ENCODE measurements at regions not wholly inside any gene's neighbourhood (a gene's known extent, or its start where the extent isn't known, plus 50 kb on each side); places are given as distances from the start of the nearest gene placed in this dataset.
"Not testable (repeated sequence)": the region's sequence is repeated elsewhere in the genome, so short reads cannot be mapped to it uniquely, and the experiment has no call there.

DNA sequence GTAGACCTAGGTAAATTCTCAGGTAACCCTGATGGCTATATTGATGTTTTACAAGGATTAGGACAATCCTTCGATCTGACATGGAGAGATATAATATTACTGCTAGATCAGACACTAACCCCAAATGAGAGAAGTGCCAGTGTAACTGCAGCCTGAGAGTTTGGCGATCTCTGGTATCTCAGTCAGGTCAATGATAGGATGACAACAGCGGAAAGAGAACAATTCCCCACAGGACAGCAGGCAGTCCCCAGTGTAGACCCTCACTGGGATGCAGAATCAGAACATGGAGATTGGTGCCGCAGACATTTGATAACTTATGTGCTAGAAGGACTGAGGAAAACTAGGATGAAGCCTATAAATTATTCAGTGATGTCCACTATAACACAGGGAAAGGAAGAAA lies 228.4 kb upstream of the CWC22 start:
- H3K4ac ChIP-seq (ENCODE audit: low read depth, low read length); H3K27me3 ChIP-seq (ENCODE audit: insufficient read depth, low read length); H3K27me3 Mint-ChIP-seq (ENCODE audit: low read depth); H3K36me3 Mint-ChIP-seq (ENCODE audit: insufficient read depth in 1 of 3, low read depth in 3 of 3); H3K18ac ChIP-seq (ENCODE audit: insufficient read length, low read depth, low read length); H2AK5ac ChIP-seq (ENCODE audit: insufficient read length, low read length); H4K5ac ChIP-seq (ENCODE audit: insufficient read length, low read depth, low read length); H2BK5ac ChIP-seq (ENCODE audit: insufficient read length, low read length); H3K56ac ChIP-seq (ENCODE audit: insufficient read length, low read depth, low read length); H3K23me2 ChIP-seq (ENCODE audit: insufficient read length, low read depth, low read length, poor library complexity, severe bottlenecking); H3K14ac ChIP-seq (ENCODE audit: insufficient read depth, low read length); H3K4me1 ChIP-seq (ENCODE audit: insufficient read depth, low read length); H3K79me1 ChIP-seq (ENCODE audit: insufficient read depth, low read depth, low read length, poor library complexity, severe bottlenecking); H3K23ac ChIP-seq (ENCODE audit: insufficient read length, low read depth, low read length); H3K9me3 Mint-ChIP-seq; H3K9me3 ChIP-seq (ENCODE audit: control insufficient read depth, low read depth, low read length); H3K79me2 ChIP-seq (ENCODE audit: insufficient read depth, low read length); H3K4me2 ChIP-seq (ENCODE audit: insufficient read depth, insufficient read length, low read length); H3K4me1 Mint-ChIP-seq; H4K8ac ChIP-seq (replicated peaks; ENCODE audit: insufficient read length, low read depth, low read length); H4K91ac ChIP-seq (ENCODE audit: insufficient read length, low read depth, low read length); H2BK120ac ChIP-seq (ENCODE audit: low read depth, low read length, poor library complexity, severe bottlenecking); H3K27ac Mint-ChIP-seq; H3K4me3 Mint-ChIP-seq; H3K9ac ChIP-seq (ENCODE audit: extremely low read depth, insufficient read length, low read length); H2BK12ac ChIP-seq (ENCODE audit: insufficient read length, low read depth, low read length); H4K20me1 ChIP-seq (ENCODE audit: control insufficient read depth, insufficient read depth, insufficient read length); H2BK15ac ChIP-seq (ENCODE audit: low read depth, low read length); H3T11ph ChIP-seq (ENCODE audit: low read length); H3K27ac ChIP-seq (ENCODE audit: insufficient read length, low read depth, low read length); DNase-seq; H2BK20ac ChIP-seq (ENCODE audit: low read depth, low read length, poor library complexity, severe bottlenecking); H2AFZ ChIP-seq (ENCODE audit: low read length): not testable (repeated sequence)
- WGBS (ENCODE audit: extremely low coverage, insufficient read length, low lambda C conversion rate): no CpG with 5 or more reads among the region's 4 CpGs

DNA sequence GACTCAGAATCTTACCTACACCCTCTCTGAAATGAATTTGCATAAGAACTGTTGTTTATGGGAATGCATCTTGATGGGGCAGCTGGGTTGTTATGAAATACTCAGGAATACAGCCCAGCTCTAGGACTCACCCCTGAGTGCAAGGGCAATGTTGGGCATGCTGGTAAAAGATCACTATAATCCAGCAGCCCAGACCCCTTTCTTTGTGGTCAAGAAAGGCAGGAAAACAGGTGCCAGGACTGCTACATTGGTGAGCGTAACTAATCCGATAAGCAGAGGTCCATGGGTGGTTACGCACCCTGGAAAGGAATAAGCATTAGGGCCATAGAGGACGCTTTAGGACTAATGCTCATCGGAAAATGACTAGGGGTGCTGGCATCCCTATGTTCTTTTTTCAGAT lies 227.9 kb upstream of the CWC22 start:
- not testable (repeated sequence) for H3K4me3 Mint-ChIP-seq; H3K14ac ChIP-seq (ENCODE audit: insufficient read depth, low read length); H3K27ac ChIP-seq (ENCODE audit: insufficient read length, low read depth, low read length); H3K4me1 ChIP-seq (ENCODE audit: insufficient read depth, low read length); H3K9me3 ChIP-seq (ENCODE audit: control insufficient read depth, low read depth, low read length); DNase-seq; H3K9me3 Mint-ChIP-seq; H2BK12ac ChIP-seq (ENCODE audit: insufficient read length, low read depth, low read length); H3K27ac Mint-ChIP-seq; H3K9ac ChIP-seq (ENCODE audit: extremely low read depth, insufficient read length, low read length); H2BK5ac ChIP-seq (ENCODE audit: insufficient read length, low read length); H3K23me2 ChIP-seq (ENCODE audit: insufficient read length, low read depth, low read length, poor library complexity, severe bottlenecking); H2BK120ac ChIP-seq (ENCODE audit: low read depth, low read length, poor library complexity, severe bottlenecking); H3K4me2 ChIP-seq (ENCODE audit: insufficient read depth, insufficient read length, low read length); H3K27me3 ChIP-seq (ENCODE audit: insufficient read depth, low read length); H2AK5ac ChIP-seq (ENCODE audit: insufficient read length, low read length); H3K36me3 Mint-ChIP-seq (ENCODE audit: insufficient read depth in 1 of 3, low read depth in 3 of 3); H3K23ac ChIP-seq (ENCODE audit: insufficient read length, low read depth, low read length); H4K5ac ChIP-seq (ENCODE audit: insufficient read length, low read depth, low read length); H4K91ac ChIP-seq (ENCODE audit: insufficient read length, low read depth, low read length); H3K4ac ChIP-seq (ENCODE audit: low read depth, low read length); H3K27me3 Mint-ChIP-seq (ENCODE audit: low read depth); H3K18ac ChIP-seq (ENCODE audit: insufficient read length, low read depth, low read length); H3T11ph ChIP-seq (ENCODE audit: low read length); H3K56ac ChIP-seq (ENCODE audit: insufficient read length, low read depth, low read length); H4K8ac ChIP-seq (replicated peaks; ENCODE audit: insufficient read length, low read depth, low read length); H3K79me2 ChIP-seq (ENCODE audit: insufficient read depth, low read length); H3K79me1 ChIP-seq (ENCODE audit: insufficient read depth, low read depth, low read length, poor library complexity, severe bottlenecking); H3K4me1 Mint-ChIP-seq; H2AFZ ChIP-seq (ENCODE audit: low read length); H2BK20ac ChIP-seq (ENCODE audit: low read depth, low read length, poor library complexity, severe bottlenecking); H4K20me1 ChIP-seq (ENCODE audit: control insufficient read depth, insufficient read depth, insufficient read length); H2BK15ac ChIP-seq (ENCODE audit: low read depth, low read length)
- WGBS (ENCODE audit: extremely low coverage, insufficient read length, low lambda C conversion rate): no CpG with 5 or more reads among the region's 5 CpGs

All from H9 (cell line).